T-helper 2 cell treated with Interferon-gamma antibody and Interleukin-4, amounts not matched to agents 100 ng/mL and 5 ng/mL, for 36 hours (primary cell): ENCODE measurements at regions not wholly inside any gene's neighbourhood (a gene's known extent, or its start where the extent isn't known, plus 50 kb on each side); places are given as distances from the start of the nearest gene placed in this dataset.
"Not testable (repeated sequence)": the region's sequence is repeated elsewhere in the genome, so short reads cannot be mapped to it uniquely, and the experiment has no call there.

Experiments
- intact Hi-C: fragments of 100-400 bp; cut with micrococcal nuclease; formaldehyde crosslinking; loops from one replicate; pipeline ENCODE4 v1.15.1; 2023

DNA sequence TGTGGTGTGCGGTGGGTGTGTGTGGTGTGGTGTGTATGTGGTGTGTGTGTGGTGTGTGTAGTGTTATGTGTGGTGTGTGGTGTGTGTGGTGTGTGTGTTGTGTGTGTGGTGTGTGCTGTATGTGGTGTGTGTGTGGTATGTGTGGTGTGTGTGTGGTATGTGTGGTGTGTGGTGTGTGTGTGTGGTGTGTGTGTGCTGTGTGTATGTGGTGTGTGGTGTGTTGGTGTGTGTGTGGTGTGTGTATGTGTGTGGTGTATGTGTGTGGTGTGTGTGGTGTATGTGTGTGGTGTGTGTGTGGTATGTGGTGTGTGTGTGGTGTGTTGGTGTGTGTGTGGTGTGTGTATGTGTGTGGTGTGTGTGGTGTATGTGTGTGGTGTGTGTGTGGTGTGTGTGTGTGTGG lies 144.3 kb downstream of the HSD17B3 start:
- intact Hi-C loops = no loop called here

DNA sequence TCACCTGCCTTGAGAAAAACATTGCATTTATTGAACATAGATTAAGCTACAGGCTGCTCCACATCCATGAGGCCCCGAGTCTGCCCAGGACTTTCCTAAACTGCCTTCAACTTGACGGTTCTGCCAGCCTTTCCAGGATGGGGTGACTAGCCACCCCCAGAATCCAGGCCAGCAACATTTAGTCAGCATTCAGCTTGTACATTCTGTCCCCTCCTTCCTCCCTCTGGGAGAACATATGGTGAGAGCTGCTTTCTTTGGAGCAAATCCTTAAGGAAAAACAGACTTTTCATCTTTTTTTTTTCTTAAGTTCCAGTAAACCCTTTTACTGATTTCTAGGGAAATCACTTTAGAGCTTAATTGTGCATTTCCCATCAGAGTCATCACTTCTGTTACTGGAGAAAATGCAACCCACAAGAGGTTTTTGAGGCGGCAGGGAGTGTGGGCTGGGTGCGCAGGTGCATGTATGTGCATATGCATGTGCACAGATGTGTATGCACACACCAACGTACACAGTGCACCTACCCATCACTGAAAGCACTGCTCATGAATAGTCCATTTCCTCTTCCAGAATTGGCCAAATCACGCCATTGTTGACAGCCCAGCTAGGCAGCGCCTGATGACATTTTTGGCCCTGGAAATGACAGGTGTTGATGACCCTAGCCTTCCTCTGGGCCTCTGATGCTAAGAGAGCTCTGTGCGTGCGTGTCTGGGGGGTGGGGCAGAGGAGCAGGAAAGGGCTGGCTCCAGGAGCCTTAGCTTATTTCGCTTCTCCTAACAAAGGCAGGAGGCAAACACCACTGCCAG lies 145.6 kb downstream of the HSD17B3 start:
- intact Hi-C loops = no loop called here

DNA sequence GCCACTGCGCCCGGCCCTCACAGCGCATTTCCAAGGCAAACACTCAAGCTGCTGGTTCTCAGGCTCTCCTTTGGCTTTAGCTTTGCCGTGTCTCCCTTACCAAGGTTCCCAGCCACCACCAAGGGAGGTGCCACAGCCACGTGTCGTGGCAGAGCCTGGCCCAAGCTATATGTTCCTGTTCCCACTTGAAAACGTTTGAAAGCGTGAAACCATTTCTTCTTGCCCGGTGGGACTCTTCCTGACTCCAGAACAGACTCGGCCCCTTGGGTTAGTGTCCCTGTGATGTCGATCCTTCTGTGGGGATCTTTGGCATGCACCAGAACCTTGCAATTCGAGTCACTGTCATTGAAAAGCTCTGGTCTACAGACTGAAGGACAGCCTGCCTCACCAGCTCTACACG lies 147.9 kb downstream of the HSD17B3 start:
- intact Hi-C loops = loop anchor here (5.0 kb wide), 3 partner anchors 137 to 642 kb away; partner anchors contain the start of gene ERCC6L2

DNA sequence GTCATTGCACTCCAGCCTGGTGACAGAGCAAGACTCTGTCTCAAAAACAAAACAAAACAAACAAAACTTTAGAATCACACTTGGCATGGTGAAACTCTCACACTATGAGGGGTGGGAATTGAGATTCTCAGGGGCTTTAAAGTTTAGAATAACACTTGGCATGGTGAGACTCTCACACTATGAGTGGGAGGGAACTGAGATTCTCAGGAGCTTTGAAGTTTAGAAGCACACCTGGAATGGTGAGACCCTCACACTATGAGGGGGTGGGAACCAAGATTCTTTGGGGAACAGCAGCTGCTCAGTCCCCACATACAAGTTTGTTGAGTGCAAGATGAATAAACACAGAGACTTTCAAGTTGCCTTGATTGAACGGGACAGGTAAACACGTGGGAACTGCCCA lies 149.4 kb downstream of the HSD17B3 start:
- intact Hi-C loops = loop anchor here (5.0 kb wide), 3 partner anchors 135 to 640 kb away; partner anchors contain the start of gene ERCC6L2

DNA sequence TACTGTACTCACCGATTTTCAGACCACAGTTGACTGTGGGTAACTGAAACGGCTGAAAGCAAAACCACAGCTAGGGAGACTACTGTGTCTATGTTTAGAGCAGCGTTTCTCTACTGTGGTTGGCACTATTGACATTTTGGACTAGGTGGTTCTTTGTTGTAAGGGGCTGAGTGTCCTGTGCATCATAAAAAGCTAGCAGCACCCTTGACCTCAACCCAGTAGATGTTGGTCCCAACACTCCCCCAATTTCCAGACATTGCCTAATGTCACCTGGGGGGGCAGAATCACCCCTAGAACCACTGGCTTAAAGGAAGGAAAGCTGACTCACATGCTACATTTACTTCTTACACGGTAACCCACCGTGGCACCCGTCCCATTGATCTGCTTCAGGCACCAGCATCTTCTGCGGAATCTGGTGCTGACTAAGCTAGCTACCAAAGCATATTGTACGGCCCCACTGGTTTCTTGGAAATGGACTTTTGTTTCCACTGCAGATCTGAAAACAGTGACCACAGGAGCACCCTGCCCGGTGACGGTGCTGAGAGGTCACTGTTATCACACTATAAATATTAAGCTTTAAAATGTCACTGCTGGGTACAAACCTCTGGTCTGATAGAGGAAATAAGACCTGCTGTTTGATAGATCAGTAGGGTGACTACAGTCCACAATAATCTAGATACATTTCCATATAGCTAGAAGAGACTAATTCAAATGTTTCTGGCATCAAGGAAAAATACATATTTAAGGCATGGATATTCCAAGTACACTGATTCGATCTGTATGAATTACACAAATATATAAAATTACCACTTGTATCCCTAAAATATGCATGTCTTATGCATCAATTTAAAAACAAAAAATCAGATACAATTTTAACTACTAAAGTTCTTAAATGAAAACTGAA lies 151.4 kb downstream of the HSD17B3 start:
- intact Hi-C loops = loop anchor here (1.0 to 5.0 kb wide), 4 partner anchors 133 to 638 kb away; partner anchors contain the start of gene ERCC6L2

DNA sequence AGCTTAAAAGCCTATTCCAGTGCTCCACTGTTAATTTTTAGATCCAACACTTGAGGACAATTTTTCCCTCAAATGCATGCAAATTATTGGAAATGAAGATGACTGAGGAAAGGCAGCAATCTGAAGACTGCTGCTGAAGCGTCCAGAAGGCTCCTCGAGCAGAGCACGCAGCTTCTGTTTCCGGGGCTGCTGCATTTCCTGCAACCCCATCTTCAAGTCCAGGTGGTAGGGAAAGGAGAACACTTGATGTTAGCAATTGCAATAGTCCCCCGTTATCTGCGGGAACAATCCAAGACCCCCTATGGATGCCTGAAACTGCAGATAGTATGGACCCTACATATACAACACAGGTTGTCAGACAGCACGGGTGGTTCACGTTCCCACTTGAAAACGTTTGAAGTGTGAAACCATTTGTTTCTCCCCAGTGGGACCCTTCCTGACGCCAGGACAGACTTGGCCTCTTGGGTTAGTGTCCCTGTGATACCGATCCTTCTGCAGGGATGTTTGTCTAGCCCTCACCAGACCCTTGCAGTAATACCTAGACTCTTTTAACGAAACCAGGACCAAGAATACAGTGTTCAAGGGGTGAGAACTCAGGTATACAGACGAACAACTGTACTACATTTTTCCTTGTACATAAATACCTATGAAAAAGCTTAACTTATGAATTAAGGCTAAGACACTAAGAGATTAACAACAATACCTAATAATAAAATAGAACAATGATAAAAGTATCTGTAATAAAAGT lies 152.3 kb downstream of the HSD17B3 start:
- intact Hi-C loops = loop anchor here (1.0 to 5.0 kb wide), 4 partner anchors 132 to 637 kb away; partner anchors contain the start of gene ERCC6L2

DNA sequence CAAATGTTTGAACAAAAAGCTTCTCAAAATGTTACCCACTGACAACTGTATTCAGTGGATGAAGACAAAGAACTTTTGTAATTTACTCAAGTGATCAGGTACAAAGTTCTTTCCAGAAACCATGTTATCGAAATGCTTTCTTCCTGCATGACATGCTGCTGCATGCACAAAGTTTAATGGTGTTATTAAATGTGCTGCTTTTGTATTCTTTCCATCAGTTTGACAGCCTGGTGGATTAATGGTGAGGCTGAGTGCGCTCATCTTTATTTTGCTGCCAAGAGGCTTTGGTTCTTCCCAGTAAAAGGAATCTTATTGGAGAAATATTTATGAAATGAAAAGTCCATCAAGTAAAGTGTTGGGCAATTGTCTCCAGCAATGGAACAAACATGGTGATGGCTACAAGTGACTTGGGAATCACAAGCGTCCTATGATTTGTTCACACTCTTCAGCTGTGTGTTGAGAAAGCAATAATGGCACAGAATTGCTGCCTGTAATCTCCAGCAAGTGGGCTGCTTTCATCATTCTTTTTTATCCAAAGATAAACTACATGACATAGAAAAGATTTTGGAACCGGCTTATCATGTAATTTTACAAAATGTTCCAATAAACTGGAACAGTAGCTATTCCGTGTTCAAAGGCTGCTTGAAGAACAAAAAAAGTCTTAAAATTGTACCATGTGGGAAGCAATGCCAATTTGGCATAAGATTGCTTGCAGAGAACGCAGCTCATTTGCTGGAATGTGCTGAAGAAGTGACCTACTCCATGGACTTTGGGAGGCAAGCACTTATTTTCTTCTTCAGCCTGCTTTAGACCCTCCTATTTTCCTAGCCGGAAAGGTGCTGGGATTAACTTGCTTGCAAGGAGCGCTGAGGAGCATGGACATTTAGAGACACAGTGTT lies 153.1 kb downstream of the HSD17B3 start:
- intact Hi-C loops = no loop called here

DNA sequence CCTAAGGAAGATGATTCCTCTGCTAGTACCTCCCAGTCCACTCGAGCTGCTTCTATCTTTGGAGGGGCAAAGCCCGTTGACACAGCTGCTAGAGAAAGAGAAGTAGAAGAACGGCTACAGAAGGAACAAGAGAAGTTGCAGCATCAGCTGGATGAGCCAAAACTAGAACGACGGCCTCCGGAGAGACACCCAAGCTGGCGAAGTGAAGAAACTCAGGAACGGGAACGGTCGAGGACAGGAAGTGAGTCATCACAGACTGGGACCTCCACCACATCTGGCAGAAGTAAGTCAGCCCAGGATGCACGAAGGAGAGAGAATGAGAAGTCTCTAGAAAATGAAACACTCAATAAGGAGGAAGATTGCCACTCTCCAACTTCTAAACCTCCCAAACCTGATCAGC lies 154.9 kb downstream of the HSD17B3 start:
- intact Hi-C loops = not testable (repeated sequence)

DNA sequence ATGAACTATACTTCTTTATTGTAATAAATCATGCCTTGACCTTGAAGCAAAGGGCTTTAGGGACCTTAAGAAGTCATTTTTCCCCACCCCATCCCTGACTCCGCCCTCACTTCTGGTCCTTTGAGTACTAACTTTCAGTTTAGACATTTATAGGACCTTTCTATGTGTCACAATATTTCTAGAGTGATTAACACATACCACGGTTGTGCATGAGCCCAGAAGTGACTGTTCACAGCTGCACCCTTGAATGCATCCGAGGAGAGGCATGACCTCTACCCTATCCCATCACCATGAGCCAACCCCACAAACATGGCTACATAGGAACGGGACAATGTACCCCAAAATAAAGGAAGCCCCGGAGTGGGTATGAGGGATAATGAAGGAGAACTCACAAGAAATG lies 160.3 kb downstream of the HSD17B3 start:
- intact Hi-C loops = no loop called here

DNA sequence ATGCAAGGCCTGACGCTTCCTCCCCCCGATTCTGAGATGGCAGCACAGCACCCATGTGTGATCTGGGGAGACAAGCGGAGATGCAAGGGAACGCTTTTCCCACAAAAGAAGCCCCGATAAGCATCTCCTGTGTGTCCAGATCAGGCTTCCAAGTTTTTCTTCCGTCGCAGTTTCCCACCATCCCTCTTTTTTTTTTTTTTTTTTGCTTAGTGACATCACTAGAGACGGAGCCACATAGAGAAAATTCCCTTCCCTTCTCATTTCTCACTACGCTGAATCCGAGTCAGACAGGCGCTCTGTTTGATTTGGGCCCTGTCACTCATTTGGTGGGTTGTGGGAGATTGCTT lies 160.9 kb downstream of the HSD17B3 start:
- intact Hi-C loops = no loop called here

DNA sequence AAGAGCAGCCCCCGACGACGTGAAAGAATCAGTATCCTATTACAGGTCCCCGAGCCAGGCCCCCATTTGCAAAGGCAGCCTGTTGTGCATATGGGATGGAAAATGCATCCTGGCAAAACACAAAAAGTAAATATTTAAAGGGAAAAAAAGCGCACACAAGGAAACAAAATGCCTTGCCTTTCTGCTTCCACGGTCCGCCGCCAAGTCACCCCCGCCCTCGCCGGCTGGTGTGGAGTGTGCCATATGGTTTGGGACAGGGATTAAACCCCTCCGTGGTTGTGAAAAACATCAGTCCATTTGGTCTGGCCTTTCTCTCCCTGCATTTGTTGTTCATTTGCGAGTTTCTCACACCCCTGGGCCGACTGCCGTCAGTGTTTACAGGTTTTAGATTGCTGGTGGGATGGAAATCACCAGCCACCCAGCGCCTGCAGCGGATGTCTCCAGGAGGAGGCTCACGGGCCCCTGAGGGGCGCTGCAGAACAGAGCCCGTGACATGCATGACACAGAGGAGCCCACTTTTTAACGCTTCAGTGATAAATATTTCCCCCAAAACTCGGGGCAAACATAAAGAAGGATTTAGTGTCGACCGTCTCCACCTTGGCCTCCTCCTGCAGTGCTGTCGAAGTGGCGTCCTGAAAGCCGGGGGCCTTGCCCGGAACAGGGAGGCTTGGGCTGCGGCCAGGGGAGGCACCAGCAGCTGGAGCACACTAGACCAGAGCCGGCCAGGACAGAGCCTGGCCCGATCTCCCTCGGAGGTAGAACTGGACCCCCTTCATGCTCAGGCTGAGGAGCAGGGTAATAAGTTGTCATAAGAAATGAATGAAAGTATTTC lies 161.5 kb downstream of the HSD17B3 start:
- intact Hi-C loops = no loop called here

DNA sequence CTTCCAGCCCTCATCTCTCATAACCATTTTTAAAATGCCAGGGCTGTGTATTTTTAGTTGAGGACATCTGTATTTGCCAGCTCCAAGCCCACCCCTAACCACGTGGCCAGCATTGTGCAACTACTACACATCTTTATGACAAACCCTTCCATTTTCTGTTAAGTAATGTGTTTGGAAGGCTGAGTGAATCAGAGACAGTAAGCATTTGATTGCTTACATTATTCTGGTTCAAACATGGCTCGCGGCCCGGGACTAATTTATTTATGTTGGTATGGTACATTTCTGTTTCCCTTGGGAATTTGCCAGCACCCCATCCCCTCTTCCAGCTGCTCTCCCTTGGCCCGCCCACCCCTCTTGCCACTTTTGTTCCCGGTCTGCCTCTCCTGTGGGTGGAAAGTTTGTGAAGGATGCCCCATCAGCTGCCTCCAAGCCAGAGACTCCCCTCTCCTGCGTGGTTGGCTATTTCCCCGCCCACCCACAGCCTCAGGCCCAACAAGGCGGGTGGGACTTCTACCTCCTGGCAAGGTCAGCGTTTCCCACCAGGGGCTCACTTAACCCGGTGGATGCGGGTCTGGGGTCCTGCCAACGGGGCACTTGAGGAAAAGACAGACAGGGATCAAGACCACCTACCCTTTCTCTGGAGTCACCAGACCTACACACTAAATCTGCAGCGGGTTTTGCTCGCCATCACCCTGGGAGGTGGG lies 162.2 kb downstream of the HSD17B3 start:
- intact Hi-C loops = no loop called here

DNA sequence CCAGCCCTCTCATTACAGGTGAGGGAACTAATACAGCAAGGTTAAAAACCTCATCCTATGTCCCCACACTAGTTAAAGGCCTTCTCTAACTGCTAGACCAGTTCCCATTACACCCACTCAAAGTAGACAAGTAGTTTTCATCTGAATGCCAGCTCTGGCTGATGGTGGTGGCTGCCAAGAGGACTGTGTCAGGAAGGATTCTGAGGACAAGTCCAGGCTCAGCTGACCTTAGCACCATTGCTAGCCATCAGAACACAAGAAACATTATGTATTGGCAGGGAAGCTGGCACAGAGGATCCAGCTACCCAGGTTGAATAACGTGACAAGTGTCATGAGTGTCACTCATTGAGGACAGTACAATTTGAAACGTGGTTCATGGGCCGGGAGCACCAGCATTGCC lies 163.4 kb downstream of the HSD17B3 start:
- intact Hi-C loops = no loop called here

DNA sequence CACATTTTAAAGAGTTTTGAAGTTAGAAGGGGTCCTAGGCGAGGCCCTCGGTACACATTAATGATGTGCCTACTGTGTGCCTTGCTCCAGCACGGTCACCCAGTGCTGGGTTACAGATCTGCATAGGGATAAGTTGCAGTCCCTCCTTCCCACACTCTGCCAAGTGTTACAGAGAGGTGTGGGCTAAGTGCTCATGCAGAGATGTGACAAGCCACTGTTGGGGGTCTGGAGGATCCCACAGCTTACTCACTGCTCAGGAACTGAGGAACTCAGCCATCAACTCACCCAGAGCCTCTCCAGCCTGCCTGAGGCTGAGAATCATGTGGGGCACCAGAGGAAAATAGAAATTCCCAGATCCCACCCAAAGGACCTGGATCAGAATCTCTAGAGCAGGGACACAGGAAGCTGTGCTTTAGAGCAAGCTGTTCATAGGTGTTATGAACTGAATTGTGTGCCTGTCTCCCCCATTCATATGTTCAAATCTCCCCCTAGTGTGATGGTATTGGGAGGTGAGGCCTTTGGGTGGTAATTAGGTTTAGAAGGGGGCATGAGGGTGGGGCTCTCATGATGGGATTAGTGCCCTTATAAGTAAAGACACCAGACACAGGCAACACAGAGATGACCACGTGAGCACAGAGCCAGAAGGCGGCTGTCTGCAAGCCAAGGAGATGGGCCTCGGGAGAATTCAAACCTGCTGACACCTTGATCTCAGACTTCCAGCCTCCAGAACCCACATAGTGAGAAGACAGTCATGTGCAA lies 164.1 kb downstream of the HSD17B3 start:
- intact Hi-C loops = no loop called here

DNA sequence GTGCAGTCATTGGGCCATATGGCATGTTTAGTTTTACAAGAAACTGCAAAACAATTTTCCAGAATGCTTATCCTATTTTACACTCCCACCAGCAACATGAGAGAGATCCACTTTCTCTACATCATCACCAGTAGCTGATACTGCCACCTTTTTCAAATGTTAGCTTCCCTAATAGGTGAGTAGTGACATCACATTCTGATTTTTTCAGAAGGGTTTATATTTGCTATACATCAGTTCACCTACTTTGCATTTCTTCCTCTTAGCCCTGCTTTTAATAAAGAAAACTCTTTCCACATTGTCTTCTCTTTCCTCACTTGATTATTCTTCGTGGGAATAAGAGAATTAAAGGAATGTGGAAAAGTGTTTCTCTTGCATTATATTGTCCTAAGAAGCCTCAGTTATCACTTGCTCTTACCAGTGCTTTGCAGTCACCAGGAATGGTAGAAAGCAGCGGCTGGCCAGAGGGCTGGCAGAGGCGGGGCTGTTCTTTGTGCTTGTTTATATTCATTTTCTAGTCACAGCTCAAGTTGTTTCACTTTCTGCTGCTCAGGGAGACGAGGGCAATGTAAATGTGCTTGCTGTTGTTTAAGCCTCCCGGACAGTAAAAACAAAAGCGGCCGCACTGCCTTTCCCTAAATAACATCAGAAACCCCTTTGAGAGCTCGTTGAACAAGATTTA lies 164.8 kb downstream of the HSD17B3 start:
- intact Hi-C loops = no loop called here

DNA sequence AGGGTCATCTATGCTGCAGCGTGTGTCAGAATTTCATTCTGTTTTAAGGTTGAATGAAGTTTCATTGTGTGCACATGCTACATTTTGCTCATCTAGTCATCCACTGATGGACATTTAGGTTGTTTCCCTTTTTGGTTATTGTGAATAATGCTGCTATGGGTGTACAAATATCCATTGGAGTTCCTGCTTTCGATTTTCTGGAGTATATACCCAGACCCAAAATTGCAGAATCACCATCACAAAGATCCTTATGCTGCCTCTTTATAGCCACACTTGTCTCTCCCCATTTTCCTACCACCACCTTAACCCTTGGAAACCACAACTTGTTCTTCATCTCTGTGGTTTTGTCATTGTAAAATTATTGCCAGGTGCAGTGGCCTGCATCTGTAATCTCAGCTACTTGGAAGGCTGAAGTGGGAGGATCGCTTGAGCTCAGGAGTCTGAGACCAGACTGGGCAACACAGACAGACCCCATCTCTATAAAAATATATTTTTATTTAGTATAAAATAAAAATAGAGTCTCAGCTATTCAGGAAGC lies 166.2 kb downstream of the HSD17B3 start:
- intact Hi-C loops = no loop called here

DNA sequence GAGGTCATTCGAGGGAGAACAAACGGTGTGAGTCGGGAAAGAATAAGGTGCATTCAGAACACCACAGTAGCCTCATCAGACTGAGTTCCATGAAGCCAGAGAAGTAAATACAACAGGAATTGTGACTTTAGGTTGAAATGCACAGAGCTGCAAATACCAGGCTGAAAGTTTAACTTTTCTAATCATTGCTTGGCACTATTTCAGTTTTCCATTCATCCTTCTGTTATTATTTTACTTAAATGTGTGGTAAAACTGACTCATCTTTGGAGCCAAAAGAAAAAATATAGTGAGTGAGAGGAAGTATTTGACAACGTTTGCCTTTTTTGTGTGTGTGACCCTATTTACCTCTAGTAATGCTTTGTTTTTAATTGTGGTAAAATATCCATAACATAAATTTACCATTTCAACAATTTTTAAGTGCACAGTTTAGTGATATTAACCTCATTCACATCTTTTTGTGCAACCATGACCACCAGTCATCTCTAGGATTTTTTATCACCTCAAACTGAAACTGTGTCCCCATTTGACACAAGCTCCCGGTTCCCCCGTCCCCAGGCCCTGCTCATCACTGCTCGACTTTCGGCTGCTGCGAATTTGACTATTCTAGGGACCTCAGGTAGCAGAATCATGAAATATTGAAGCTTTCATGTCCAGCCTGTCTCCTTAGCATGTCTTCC lies 166.8 kb downstream of the HSD17B3 start:
- intact Hi-C loops = no loop called here
